Glutamatergic neuron (in vitro differentiated cells): ENCODE measurements at regions not wholly inside any gene's neighbourhood (a gene's known extent, or its start where the extent isn't known, plus 50 kb on each side); places are given as distances from the start of the nearest gene placed in this dataset.

ENCODE experiments used
- DNase-seq: peaks from one replicate; pipeline ENCODE4 v3.0.0; 2022
- H3K27ac Mint-ChIP-seq: one replicate; pipeline ENCODE4 v1.8.0; 2020; ENCODE audit warnings: mild to moderate bottlenecking, mixed read lengths, inconsistent platforms; ENCODE audit not compliant: unreplicated experiment
- H3K27me3 Mint-ChIP-seq: one replicate; pipeline ENCODE4 v1.8.0; 2020; ENCODE audit warnings: mild to moderate bottlenecking, moderate library complexity, mixed read lengths, inconsistent platforms; ENCODE audit not compliant: unreplicated experiment
- H3K36me3 Mint-ChIP-seq: one replicate; pipeline ENCODE4 v1.8.0; 2020; ENCODE audit warnings: mild to moderate bottlenecking, mixed read lengths, inconsistent platforms; ENCODE audit not compliant: unreplicated experiment
- H3K4me1 Mint-ChIP-seq: one replicate; pipeline ENCODE4 v1.8.0; 2020; ENCODE audit warnings: mild to moderate bottlenecking, low read depth, mixed read lengths, inconsistent platforms; ENCODE audit not compliant: unreplicated experiment
- H3K4me3 Mint-ChIP-seq: one replicate; pipeline ENCODE4 v1.8.0; 2020; ENCODE audit warnings: mild to moderate bottlenecking, mixed read lengths, inconsistent platforms; ENCODE audit not compliant: unreplicated experiment
- H3K9me3 Mint-ChIP-seq: one replicate; pipeline ENCODE4 v1.8.0; 2020; ENCODE audit warnings: mild to moderate bottlenecking, moderate library complexity, mixed read lengths, inconsistent platforms; ENCODE audit not compliant: unreplicated experiment
- TF ChIP-seq, protein P1 (sequence below): fragments of 200-600 bp; sonication (generic); IDR thresholded peaks from one replicate; pipeline ENCODE4 v1.5.0; 2021; ENCODE audit not compliant: partially characterized antibody, unreplicated experiment

DNA sequence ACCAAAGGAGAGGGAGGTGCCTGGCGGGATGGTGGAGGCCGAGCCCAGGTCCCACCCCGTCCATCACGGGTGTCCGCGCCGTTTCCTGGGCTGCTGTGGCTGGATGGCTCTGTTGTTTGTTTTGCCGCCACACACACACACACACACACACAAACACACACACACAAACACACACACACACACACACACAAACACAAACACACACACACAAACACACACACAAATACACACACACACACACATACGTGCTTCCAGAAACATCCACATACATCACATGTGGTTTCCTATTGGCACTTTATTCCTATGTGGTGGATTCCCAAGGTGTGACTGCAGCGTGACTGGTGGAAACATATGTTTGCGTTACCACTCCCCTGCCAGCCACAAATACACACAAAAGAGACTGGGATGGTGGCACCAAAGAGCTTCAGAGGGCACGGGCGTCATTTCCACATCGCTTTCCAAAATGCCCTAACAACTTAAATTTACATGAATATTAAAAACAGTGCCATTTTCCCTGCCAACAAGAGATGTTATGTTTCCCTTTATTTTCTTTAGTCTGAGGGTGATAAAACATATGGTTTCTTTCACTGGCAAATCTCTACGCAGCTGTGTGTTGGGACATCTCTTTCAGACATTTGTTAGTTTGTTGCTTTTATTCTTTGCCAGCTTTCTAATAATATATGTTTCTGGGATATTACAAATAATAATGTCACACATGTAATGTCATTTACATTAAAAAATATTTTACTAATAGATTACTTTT, 356.8 kb downstream of the BRD1 start:
- no peak for DNase-seq
- Mint-ChIP-seq H3K36me3 (peaks cover 4% of the 10 kb centered on the region), H3K4me3 (no peak overlapping the region), H3K4me1 (no peaks in the 10 kb centered on the region), H3K27ac (no peak overlapping the region), H3K27me3 (no peaks in the 10 kb centered on the region), H3K9me3 (peaks cover 19% of the 10 kb centered on the region)
- TF ChIP-seq, protein P1, sequence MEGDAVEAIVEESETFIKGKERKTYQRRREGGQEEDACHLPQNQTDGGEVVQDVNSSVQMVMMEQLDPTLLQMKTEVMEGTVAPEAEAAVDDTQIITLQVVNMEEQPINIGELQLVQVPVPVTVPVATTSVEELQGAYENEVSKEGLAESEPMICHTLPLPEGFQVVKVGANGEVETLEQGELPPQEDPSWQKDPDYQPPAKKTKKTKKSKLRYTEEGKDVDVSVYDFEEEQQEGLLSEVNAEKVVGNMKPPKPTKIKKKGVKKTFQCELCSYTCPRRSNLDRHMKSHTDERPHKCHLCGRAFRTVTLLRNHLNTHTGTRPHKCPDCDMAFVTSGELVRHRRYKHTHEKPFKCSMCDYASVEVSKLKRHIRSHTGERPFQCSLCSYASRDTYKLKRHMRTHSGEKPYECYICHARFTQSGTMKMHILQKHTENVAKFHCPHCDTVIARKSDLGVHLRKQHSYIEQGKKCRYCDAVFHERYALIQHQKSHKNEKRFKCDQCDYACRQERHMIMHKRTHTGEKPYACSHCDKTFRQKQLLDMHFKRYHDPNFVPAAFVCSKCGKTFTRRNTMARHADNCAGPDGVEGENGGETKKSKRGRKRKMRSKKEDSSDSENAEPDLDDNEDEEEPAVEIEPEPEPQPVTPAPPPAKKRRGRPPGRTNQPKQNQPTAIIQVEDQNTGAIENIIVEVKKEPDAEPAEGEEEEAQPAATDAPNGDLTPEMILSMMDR = no peak

DNA sequence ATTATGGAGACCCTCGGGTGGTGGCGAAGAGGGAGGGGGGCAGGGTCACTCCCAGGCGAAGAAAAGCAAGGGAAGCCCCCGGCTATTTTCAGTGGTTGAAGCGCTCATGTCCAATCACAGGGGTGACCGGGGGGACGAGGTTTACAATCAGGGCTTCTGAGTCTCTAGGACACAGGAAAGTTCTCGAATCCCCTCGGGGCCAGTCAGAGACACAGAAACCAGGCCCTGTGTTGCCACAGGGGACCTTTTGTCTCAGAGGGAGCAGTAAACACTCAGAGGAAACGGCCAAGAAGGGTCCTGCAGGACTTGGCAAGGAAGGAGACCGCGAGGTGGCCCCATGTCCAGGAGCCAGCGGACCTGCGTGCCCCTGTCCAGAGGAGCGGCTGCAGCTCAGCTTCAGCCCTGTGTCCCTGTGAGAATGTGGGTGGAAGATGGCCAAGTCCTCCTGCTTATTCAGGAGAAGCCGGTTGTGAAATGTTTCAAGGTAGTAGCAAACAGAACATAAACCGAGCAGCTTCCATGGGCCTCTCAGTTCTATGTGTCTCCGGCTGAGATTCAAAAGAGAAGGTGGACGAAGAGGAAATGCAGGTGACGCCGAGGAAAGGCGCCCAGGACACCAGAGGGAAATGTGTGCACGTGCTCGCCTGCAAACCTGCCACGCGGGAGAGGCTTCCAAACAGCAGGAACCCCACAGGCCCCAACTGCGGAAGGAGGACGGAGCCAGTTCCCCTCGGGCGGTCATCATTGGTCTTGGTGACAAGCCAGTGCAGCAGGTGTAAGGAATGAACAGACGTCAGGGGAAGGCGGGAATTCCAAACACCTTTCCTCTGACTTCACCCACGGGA, 357.6 kb downstream of the BRD1 start:
- Mint-ChIP-seq H3K27ac (no peak overlapping the region), H3K27me3 (no peaks in the 10 kb centered on the region), H3K4me3 (no peak overlapping the region), H3K9me3 (peaks cover 19% of the 10 kb centered on the region), H3K4me1 (no peaks in the 10 kb centered on the region), H3K36me3 (peaks cover 4% of the 10 kb centered on the region)
- TF ChIP-seq, protein P1 = no peak
- no peak for DNase-seq

DNA sequence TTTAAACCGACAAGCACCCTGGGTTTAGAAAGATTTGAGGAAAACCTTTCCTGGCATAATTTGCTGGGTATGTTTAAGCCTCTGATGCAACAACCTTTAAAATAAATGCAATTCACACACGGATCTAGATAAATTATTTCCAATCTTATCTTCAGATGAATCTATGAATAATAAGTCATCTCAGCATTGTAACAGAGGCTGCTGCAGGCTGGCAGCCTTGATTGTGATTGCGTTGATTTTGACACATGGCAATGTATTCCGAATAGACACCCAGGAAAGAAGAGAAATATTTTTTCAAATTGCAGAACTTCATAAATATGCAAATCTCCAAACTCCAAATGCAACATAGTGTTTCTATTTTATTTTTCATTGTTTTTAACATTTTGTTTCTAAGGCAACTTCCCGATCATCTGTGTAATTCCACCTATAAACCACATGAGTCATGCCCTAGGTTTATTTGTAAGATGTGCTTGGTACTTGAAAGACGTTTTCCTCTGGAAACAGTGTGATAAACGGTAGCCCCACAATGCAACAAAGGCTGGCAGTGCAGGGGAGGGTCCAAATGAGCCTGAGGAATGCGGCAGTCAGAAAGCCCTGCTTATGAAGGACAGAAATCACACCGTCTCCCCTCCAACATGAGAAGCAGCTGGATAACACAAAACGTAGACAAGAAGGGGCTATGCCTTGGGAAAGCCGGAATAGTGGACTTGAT, 359.0 kb downstream of the BRD1 start:
- no peak overlapping the region for H3K27ac Mint-ChIP-seq
- H3K27me3 Mint-ChIP-seq = no peaks in the 10 kb centered on the region
- H3K4me1 Mint-ChIP-seq = no peaks in the 10 kb centered on the region
- no peaks in the 10 kb centered on the region for H3K36me3 Mint-ChIP-seq
- H3K9me3 Mint-ChIP-seq = peaks cover 21% of the 10 kb centered on the region
- no peak for DNase-seq
- H3K4me3 Mint-ChIP-seq = no peak overlapping the region
- TF ChIP-seq, protein P1 = no peak

DNA sequence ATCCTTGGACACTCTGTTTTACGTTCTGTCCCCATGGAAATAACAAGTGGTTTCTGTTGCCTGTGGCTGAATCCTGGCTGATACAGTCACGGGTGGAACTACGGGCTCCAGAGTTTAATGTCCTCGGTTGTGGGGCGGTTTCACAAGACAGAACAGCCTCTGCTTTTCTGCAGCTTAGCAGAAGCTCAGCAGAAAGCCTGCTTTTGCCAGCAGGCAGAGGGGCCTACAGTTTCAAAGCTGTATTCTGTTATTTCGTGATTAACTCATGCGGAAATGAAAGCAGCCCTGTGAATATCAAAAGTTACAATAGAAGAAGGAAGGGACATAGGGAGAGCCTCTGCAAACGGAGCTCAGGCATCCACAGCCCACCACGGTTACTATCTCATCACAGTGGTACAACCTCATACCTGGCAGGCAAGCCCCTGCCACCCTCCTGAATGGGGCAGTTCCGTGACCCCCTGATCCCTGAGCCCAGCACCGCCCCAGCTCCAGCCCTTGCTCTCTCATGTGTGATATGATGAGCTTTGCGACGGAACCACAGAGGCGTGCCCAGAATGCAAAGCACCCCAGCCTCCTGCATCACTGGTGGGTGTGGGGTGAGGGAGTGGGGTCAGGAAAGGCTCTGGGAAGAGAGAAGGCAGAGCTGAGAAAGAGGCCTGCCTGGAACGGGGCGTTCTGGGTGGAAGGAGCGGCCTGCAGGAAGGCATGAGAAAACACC, 360.6 kb downstream of the BRD1 start:
- Mint-ChIP-seq H3K27ac (no peak overlapping the region), H3K9me3 (peaks cover 25% of the 10 kb centered on the region), H3K4me3 (no peak overlapping the region), H3K36me3 (no peaks in the 10 kb centered on the region), H3K27me3 (no peaks in the 10 kb centered on the region), H3K4me1 (no peaks in the 10 kb centered on the region)
- no peak for DNase-seq
- TF ChIP-seq, protein P1 = no peak
